ENCODE measurements at regions not wholly inside any gene's neighbourhood (a gene's known extent, or its start where the extent isn't known, plus 50 kb on each side); places are given as distances from the start of the nearest gene placed in this dataset.

DNA sequence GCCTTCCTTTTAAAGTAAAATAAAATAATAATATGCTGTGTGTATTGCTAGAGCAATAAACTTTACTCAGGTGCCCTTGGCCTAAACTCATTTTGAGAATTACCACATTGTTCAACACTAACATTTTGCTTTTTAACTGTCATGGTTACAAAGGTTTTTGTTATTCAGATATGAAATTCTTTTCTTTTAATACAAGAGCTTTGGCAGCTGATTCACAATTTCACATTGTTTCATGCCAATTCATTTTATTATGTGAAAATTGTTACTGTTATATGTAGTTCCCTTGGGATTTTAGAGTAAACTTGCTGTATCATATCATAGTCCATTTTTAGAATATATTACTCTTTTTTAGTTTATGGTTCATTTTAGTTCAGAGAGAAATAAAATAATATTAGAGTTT is 65.8 kb upstream of the ZNF804A start:
- TF ChIP-seq POLR2A (IDR thresholded peaks at IDR 0.05; ENCODE audit: low read depth, low read length) (no peak), POLR2AphosphoS5 (IDR thresholded peaks at IDR 0.05; ENCODE audit: low read depth, low read length) (no peak)
